Stimulated activated CD4-positive, alpha-beta T cell treated with anti-CD3 and anti-CD28 coated beads, TNF-alpha, amount 100 ng/mL, for 48 hours (primary cell): ENCODE measurements at regions not wholly inside any gene's neighbourhood (a gene's known extent, or its start where the extent isn't known, plus 50 kb on each side); places are given as distances from the start of the nearest gene placed in this dataset.

Experiments
- DNase-seq, 3 donors: peaks; one replicate each; pipeline ENCODE4 v3.0.0-alpha.2; 2020; ENCODE audit warnings: low read depth in 3 of 3

- DNase-seq, result no peak
These were observed 61.7 kb upstream of the SHH start for GRCh38 chr7:155874010-155874409.

- DNase-seq, result no peak
These were observed 60.6 kb upstream of the SHH start for GRCh38 chr7:155872678-155873369.

GRCh38 chr7:155871211-155871610, 58.9 kb upstream of the SHH start:
- DNase-seq, result no peak

- DNase-seq, result no peak
These were observed 58.3 kb upstream of the SHH start for GRCh38 chr7:155870334-155871180.

- no peak for DNase-seq
These were observed 57.5 kb upstream of the SHH start for GRCh38 chr7:155869784-155870076.

GRCh38 chr7:155868955-155869783, 56.9 kb upstream of the SHH start:
- DNase-seq, result no peak

GRCh38 chr7:155867734-155868400, 55.6 kb upstream of the SHH start:
- DNase-seq, result no peak

GRCh38 chr7:155867280-155867679, 55.0 kb upstream of the SHH start:
- DNase-seq, result no peak

- DNase-seq, result no peak
These were observed 53.7 kb upstream of the SHH start for GRCh38 chr7:155865830-155866525.

- DNase-seq, result no peak
These were observed 52.9 kb upstream of the SHH start for GRCh38 chr7:155864991-155865690.

- DNase-seq, result no peak
These were observed 52.2 kb upstream of the SHH start for GRCh38 chr7:155864271-155864985.

GRCh38 chr7:155863721-155864151, 51.5 kb upstream of the SHH start:
- no peak for DNase-seq

GRCh38 chr7:155862123-155862892, 50.0 kb upstream of the SHH start:
- no peak for DNase-seq
